ENCODE measurements at regions not wholly inside any gene's neighbourhood (a gene's known extent, or its start where the extent isn't known, plus 50 kb on each side); places are given as distances from the start of the nearest gene placed in this dataset.

GRCh38 chr22:49650336-49651241 is 177.1 kb downstream of the BRD1 start:
- TF ChIP-seq CTCF (IDR thresholded peaks at IDR 0.05), result no peak
- TF ChIP-seq EZH2 (IDR thresholded peaks at IDR 0.05; ENCODE audit: borderline replicate concordance, insufficient read depth, low read depth, low read length, poor library complexity, severe bottlenecking), result no peak
